ENCODE measurements at regions not wholly inside any gene's neighbourhood (a gene's known extent, or its start where the extent isn't known, plus 50 kb on each side); places are given as distances from the start of the nearest gene placed in this dataset.
A peak's percentile ranks its signal among the peaks of the same experiment; 100 is the strongest.

- intact Hi-C loops (cut with DNase I; ENCODE audit: low total_unique reads), result no loop called here
- Histone ChIP-seq H3K27ac (no peak overlapping the region), H3K4me3 (no peak overlapping the region), H3K27me3 (peaks cover 0 to 3% of the 10 kb centered on the region in 2 donors), H3K36me3 (no peaks in the 10 kb centered on the region), H3K9me3 (peaks cover 0 to 18% of the 10 kb centered on the region in 2 donors), H3K4me1 (no peaks in the 10 kb centered on the region)
- TF ChIP-seq POLR2AphosphoS5 (IDR thresholded peaks at IDR 0.05) (no peak), CTCF (IDR thresholded peaks at IDR 0.05) (no peak), POLR2A (IDR thresholded peaks at IDR 0.05) (no peak)
- DNase-seq (ENCODE audit: low spot score in 2 of 2), result no peak
These were observed 56.7 kb upstream of the USP29 start for GRCh38 chr19:57063070-57063469.

- no peak overlapping the region for H3K27ac ChIP-seq
- H3K27me3 ChIP-seq, result peaks cover 0 to 19% of the 10 kb centered on the region in 2 donors
- no peaks in the 10 kb centered on the region for H3K4me1 ChIP-seq
- peaks cover 7 to 41% of the 10 kb centered on the region in 2 donors for H3K9me3 ChIP-seq
- TF ChIP-seq CTCF (IDR thresholded peaks at IDR 0.05), result no peak
- TF ChIP-seq POLR2AphosphoS5 (IDR thresholded peaks at IDR 0.05), result no peak
- TF ChIP-seq POLR2A (IDR thresholded peaks at IDR 0.05), result no peak
- DNase-seq (ENCODE audit: low spot score in 2 of 2), result no peak
- no peaks in the 10 kb centered on the region for H3K36me3 ChIP-seq
- intact Hi-C loops (cut with DNase I; ENCODE audit: low total_unique reads), result no loop called here
- no peak overlapping the region for H3K4me3 ChIP-seq
These were observed 52.3 kb upstream of the USP29 start for GRCh38 chr19:57067440-57067839.

- no peak for TF ChIP-seq POLR2AphosphoS5 (IDR thresholded peaks at IDR 0.05)
- no peak for TF ChIP-seq POLR2A (IDR thresholded peaks at IDR 0.05)
- no peak for TF ChIP-seq CTCF (IDR thresholded peaks at IDR 0.05)
- Histone ChIP-seq H3K4me1 (no peaks in the 10 kb centered on the region), H3K36me3 (no peaks in the 10 kb centered on the region), H3K27me3 (peaks cover 0 to 21% of the 10 kb centered on the region in 2 donors), H3K27ac (no peak overlapping the region), H3K4me3 (no peak overlapping the region), H3K9me3 (peaks cover 7 to 32% of the 10 kb centered on the region in 2 donors)
- intact Hi-C loops (cut with DNase I; ENCODE audit: low total_unique reads), result no loop called here
- DNase-seq (ENCODE audit: low spot score in 2 of 2), result no peak
These were observed 51.5 kb upstream of the USP29 start for GRCh38 chr19:57068311-57068710.

- H3K9me3 ChIP-seq, result peaks cover 10 to 27% of the 10 kb centered on the region in 2 donors
- peak in 1 of 2 donors; percentile 71 for DNase-seq (ENCODE audit: low spot score in 2 of 2)
- no peak overlapping the region for H3K27ac ChIP-seq
- intact Hi-C loops (cut with DNase I; ENCODE audit: low total_unique reads), result no loop called here
- no peak overlapping the region for H3K4me3 ChIP-seq
- H3K4me1 ChIP-seq, result no peaks in the 10 kb centered on the region
- TF ChIP-seq CTCF (IDR thresholded peaks at IDR 0.05) (peak in 1 of 3 donors; percentile 40), POLR2A (IDR thresholded peaks at IDR 0.05) (no peak), POLR2AphosphoS5 (IDR thresholded peaks at IDR 0.05) (no peak)
- no peaks in the 10 kb centered on the region for H3K36me3 ChIP-seq
- H3K27me3 ChIP-seq, result peaks cover 0 to 21% of the 10 kb centered on the region in 2 donors
These were observed 50.7 kb upstream of the USP29 start for GRCh38 chr19:57068921-57069697.

Measured in breast epithelium (tissue), 4 donors.